Dermis blood vessel endothelial cell (primary cell): ENCODE measurements at regions not wholly inside any gene's neighbourhood (a gene's known extent, or its start where the extent isn't known, plus 50 kb on each side); places are given as distances from the start of the nearest gene placed in this dataset.

Experiments
- DNase-seq: peaks from one replicate; pipeline ENCODE4 v3.0.0; 2010

- no peak for DNase-seq
Measured at GRCh38 chr1:34270181-34270580, 93.5 kb downstream of the C1orf94 start.

- no peak for DNase-seq
Measured at GRCh38 chr1:34272152-34272551, 95.4 kb downstream of the C1orf94 start.

GRCh38 chr1:34275150-34275549 lies 98.4 kb downstream of the C1orf94 start:
- DNase-seq = no peak

GRCh38 chr1:34276606-34277005 lies 99.9 kb downstream of the C1orf94 start:
- DNase-seq = peak; percentile 20

GRCh38 chr1:34277150-34277549 lies 100.4 kb downstream of the C1orf94 start:
- DNase-seq = no peak

- DNase-seq = no peak
Measured at GRCh38 chr1:34278211-34278610, 101.5 kb downstream of the C1orf94 start.

GRCh38 chr1:34279971-34280370 lies 103.3 kb downstream of the C1orf94 start:
- no peak for DNase-seq

- DNase-seq = no peak
Measured at GRCh38 chr1:34280509-34280908, 103.8 kb downstream of the C1orf94 start.

GRCh38 chr1:34283142-34283541 lies 106.4 kb downstream of the C1orf94 start:
- no peak for DNase-seq

- no peak for DNase-seq
Measured at GRCh38 chr1:34286511-34286910, 109.8 kb downstream of the C1orf94 start.

- DNase-seq = no peak
Measured at GRCh38 chr1:34290831-34291230, 114.1 kb downstream of the C1orf94 start.

GRCh38 chr1:34292472-34292871 lies 115.8 kb downstream of the C1orf94 start:
- no peak for DNase-seq

GRCh38 chr1:34296059-34296458 lies 119.4 kb downstream of the C1orf94 start:
- DNase-seq = no peak

- DNase-seq = no peak
Measured at GRCh38 chr1:34302798-34303197, 126.1 kb downstream of the C1orf94 start.

GRCh38 chr1:34303218-34303617 lies 126.5 kb downstream of the C1orf94 start:
- no peak for DNase-seq

GRCh38 chr1:34306568-34306967 lies 129.9 kb downstream of the C1orf94 start:
- DNase-seq = no peak

- no peak for DNase-seq
Measured at GRCh38 chr1:34312359-34312758, 135.7 kb downstream of the C1orf94 start.

GRCh38 chr1:34315974-34316373 lies 139.3 kb downstream of the C1orf94 start:
- DNase-seq = no peak

GRCh38 chr1:34316773-34317172 lies 140.1 kb downstream of the C1orf94 start:
- no peak for DNase-seq

GRCh38 chr1:34319218-34319617 lies 142.5 kb downstream of the C1orf94 start:
- DNase-seq = no peak

GRCh38 chr1:34320053-34320669 lies 143.5 kb downstream of the C1orf94 start:
- DNase-seq = peak; percentile 16

- DNase-seq = no peak
Measured at GRCh38 chr1:34322969-34323368, 146.3 kb downstream of the C1orf94 start.

- no peak for DNase-seq
Measured at GRCh38 chr1:34324879-34325440, 148.3 kb downstream of the C1orf94 start.

- DNase-seq = no peak
Measured at GRCh38 chr1:34328281-34328799, 151.6 kb downstream of the C1orf94 start.

GRCh38 chr1:34330061-34330460 lies 153.4 kb downstream of the C1orf94 start:
- no peak for DNase-seq
